Erythroblast (primary cell): ENCODE measurements at regions not wholly inside any gene's neighbourhood (a gene's known extent, or its start where the extent isn't known, plus 50 kb on each side); places are given as distances from the start of the nearest gene placed in this dataset.

Source experiments
- GATA1 ChIP-seq: IDR thresholded peaks from 2 replicates; pipeline ENCODE4 v1.6.1; 2011; ENCODE audit warnings: low read depth, mild to moderate bottlenecking, control low read depth, low read length, moderate library complexity
- POLR2A ChIP-seq: IDR thresholded peaks from 2 replicates; pipeline ENCODE4 v1.6.1; 2011; ENCODE audit warnings: mild to moderate bottlenecking, low read length

DNA sequence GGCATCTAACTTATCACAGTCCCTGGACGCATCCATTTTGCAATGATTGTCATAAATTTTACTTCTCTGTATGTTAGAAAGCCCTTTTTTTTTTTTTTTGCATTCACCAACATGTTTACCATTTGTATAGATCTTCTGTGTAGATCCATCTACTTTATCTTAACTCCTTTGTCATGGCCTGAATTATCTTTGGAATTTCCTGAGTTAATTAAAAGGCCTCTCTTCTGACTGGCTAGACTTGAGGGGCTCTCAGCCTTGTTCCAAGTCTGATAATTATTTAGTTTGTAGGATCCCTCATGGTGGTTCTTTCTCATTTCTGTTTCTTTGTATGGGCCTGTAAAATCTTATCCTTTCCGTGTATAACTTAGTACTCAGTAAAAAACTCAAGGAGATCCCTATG, 387.0 kb downstream of the C12orf50 start:
- no peak for TF ChIP-seq POLR2A
- no peak for TF ChIP-seq GATA1
